ENCODE measurements at regions not wholly inside any gene's neighbourhood (a gene's known extent, or its start where the extent isn't known, plus 50 kb on each side); places are given as distances from the start of the nearest gene placed in this dataset.
"Not testable (repeated sequence)": the region's sequence is repeated elsewhere in the genome, so short reads cannot be mapped to it uniquely, and the experiment has no call there.

- no peak for FAIRE-seq
Observed at GRCh38 chr7:106562711-106563366, 98.1 kb downstream of the CCDC71L start.

- FAIRE-seq = no peak
Observed at GRCh38 chr7:106561666-106562411, 99.1 kb downstream of the CCDC71L start.

DNA sequence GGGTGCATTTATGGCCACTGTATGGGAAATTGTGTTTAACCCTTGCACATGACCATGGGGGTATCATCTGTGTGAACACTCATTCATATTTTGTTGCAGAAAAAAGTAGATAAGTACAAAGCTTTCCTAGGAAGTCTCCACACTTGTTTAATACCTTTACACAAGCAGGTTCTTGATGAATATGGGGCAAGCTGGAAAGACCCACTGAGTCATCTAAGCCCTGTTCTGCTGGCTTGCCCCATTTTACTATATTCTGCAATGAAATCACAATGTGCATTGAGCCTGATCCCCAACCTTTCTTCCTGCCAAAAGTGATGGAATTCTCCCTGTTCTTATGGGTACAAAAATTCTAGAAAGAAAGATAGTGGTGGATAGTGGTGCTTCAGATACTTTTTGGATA, 99.8 kb downstream of the CCDC71L start:
- FAIRE-seq = no peak

DNA sequence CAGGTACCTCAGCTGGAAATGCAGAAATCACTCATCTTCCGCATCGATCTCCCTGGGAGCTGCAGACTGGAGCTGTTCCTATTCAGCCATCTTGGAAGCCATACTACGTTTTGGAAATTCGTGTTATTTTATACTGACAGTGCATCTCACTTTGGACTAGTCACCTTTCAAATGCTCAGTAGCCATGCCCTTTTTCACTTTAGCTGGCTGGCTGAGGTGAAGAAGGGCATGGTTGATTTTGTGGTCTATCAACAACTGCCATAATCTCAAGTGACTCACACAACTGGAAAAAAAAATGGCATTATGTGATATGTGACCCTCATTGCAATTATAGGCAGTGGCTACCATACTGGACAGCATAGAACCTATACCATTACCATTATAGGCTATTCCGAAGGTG, 100.5 kb downstream of the CCDC71L start:
- no peak for FAIRE-seq

GRCh38 chr7:106556244-106556643, 104.7 kb downstream of the CCDC71L start:
- not testable (repeated sequence) for FAIRE-seq

GRCh38 chr7:106554623-106555022, 106.3 kb downstream of the CCDC71L start:
- FAIRE-seq = not testable (repeated sequence)

- FAIRE-seq = no peak
Observed at GRCh38 chr7:106553446-106553836, 107.5 kb downstream of the CCDC71L start.

GRCh38 chr7:106552645-106553445, 108.1 kb downstream of the CCDC71L start:
- no peak for FAIRE-seq

DNA sequence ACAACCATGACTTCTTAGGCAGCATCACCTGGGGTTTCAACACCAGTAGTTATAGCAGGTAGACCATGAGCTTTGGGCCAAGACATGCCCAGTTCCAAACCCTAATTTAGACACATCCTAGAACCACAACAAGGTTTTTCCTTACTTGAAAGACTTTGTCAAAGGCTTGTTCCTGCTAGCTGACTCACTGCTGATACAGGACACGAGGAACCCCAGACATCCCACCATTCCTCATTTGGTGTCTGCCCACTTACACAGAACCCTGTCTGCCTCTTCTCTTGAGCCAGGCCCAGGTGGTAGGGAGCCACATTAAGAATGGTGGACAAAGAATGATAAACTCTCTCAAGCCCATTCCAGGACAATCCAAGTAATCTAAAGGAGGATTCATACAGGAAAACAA, 109.0 kb downstream of the CCDC71L start:
- no peak for FAIRE-seq

DNA sequence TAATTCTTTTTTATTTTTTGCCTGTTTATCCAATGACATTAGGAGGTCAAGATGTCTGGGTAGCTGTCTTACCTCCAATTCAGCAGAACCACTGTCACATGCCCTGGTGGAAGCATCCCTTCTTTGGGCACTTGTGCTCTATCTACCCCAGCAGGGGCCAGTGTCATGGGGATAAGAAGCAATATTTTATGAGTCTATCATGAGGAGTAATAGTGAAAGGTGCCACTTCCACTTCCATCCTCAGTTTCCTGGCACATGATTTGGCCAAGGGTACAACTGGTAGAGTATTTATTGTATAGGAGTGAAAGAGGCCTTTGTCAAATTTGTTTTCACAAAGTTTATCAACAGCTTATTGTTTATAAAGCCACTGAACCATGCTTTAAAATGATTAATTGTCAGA, 112.5 kb downstream of the CCDC71L start:
- FAIRE-seq = no peak

DNA sequence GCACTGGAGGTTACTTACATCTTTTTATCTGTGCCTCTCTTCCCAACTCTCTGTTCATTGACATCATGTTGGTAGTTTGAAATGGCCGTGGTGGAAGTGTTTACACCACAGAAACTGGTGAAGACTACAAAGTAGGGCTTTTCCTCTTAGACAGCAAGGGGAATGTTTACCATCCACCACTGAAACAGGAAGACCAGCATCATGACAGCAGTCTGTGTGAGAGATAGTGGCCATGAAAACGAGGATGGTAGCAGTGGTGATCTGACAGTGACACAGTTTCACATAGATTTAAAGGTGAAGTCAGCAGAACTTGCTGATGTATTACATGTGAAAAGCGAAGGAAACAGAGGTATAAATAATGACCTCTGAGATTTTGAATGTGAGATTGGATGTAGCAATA, 115.7 kb downstream of the CCDC71L start:
- FAIRE-seq = no peak

- no peak for FAIRE-seq
Observed at GRCh38 chr7:106543221-106543757, 117.7 kb downstream of the CCDC71L start.

- FAIRE-seq = peak; percentile 96
Observed at GRCh38 chr7:106542550-106543220, 118.3 kb downstream of the CCDC71L start.

DNA sequence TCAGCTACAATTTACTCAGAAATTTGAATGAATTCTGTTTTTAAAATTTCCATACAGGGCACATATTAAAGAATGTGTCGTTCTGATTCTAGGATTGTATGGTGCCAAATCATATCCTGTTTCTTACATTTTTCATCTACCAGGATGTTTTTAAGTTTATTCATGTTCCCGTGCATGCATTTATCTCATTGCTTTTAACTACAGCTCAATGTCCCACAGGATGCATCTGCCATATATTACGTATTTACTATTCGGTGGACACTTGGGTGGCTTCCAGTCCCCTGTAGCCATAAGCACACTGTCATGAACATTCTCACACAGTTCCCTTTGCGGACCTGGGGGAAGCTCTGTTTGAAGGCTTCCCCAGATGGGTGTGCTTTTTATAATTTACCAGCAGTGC, 122.3 kb downstream of the CCDC71L start:
- FAIRE-seq = no peak

GRCh38 chr7:106537119-106537518, 123.8 kb downstream of the CCDC71L start:
- no peak for FAIRE-seq

DNA sequence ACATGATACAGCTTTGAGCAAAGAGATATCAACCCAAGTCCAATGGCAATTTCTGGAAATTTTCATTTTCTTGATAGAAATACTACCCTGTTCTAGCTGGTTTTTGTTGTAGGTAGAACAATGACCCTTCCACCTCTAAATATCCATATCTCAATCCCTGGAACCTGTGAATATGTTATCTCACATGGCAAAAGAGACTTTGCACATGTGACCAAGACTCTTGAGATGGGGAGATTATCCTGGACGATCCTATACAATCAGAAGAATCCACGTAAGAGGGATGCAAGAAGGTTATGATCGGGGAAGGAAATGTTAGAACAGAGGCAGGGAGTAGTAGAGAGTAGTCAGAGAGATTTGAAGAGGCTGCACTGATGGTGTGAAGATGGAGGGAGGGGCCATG, 124.9 kb downstream of the CCDC71L start:
- no peak for FAIRE-seq

DNA sequence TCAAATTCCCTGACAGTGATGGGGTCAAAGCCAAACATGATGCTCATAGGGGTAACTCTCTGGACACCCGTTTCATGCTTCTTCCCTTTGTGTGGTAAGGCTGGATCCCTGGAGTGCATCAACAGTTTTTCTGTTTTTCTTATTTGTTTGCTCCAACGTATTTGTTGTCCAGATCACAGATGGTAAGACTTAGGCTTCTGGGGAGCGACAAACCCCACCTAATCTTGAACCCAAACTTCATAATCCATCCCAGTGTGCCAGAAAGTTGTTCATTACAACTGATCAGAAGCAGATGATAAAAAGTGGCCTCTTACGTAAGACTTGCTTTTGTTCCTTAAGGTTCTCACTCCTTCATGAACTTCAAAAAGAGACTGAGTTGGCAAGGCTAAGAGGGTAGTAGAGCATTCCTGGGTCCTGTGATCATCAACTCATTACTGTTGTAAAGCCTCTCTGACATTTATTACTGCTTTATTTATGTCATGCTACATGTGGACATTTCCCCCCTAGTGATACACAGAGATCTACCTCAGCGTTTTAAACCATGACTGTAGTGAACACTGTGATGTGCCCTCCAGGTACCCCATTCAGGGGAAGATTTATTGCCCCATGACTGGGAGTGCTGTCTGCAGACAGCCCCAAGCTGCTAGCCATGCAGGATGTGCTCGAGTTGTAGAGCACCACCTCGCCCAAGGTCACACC, 125.6 kb downstream of the CCDC71L start:
- FAIRE-seq = no peak

- no peak for FAIRE-seq
Observed at GRCh38 chr7:106534271-106534846, 126.6 kb downstream of the CCDC71L start.

GRCh38 chr7:106530183-106530582, 130.8 kb downstream of the CCDC71L start:
- FAIRE-seq = not testable (repeated sequence)

DNA sequence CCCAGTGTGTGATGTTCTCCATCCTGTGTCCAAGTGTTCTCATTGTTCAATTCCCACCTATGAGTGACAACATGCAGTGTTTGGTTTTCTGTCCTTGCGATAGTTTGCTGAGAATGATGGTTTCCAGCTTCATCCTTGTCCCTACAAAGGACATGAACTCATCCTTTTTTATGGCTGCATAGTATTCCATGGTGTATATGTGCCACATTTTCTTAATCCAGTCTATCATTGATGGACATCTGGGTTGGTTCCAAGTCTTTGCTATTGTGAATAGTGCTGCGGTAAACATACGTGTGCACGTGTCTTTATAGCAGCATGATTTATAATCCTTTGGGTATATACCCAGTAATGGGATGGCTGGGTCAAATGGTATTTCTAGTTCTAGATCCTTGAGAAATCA, 134.3 kb downstream of the CCDC71L start:
- not testable (repeated sequence) for FAIRE-seq

DNA sequence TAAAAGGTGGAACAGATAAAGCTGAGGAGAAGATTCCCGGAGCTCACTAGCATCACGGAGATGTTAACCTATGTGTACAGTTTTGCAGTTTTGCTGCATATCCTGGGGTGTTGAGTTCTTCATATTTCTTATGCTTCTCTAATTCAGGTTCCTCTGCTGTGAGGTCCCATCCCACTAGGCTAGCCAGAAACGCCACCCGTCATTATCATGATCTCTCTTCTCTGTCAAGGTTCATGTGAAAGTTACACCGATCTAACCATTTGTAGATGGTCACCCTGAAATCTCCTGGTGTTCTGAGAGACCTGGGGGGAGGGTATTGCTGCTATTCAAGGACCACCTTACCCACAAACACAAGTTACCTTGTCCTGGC, 136.3 kb downstream of the CCDC71L start:
- no peak for FAIRE-seq

GRCh38 chr7:106523482-106523881, 137.5 kb downstream of the CCDC71L start:
- FAIRE-seq = no peak
